ENCODE measurements at regions not wholly inside any gene's neighbourhood (a gene's known extent, or its start where the extent isn't known, plus 50 kb on each side); places are given as distances from the start of the nearest gene placed in this dataset.
"Not testable (repeated sequence)": the region's sequence is repeated elsewhere in the genome, so short reads cannot be mapped to it uniquely, and the experiment has no call there.

DNA sequence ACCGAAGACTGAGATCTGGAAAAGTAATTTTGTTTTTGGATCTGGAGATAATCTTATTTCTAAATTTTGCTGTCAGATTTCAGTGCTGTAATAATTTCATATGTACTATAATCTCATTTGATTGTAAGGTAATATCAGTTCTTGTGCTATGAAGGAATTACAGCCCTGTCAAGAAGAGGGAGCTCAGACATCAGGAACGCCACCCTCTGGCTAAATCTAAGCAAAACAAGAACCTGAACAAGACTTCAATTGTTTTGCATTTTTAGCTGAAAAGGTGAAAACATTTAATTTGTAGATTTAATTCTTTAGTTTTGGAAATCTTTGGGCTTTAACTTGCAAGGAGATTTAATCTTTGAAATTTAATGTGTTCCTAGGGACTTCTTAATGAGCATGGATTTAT is 525.4 kb upstream of the HS3ST1 start:
- TF ChIP-seq, protein P1, sequence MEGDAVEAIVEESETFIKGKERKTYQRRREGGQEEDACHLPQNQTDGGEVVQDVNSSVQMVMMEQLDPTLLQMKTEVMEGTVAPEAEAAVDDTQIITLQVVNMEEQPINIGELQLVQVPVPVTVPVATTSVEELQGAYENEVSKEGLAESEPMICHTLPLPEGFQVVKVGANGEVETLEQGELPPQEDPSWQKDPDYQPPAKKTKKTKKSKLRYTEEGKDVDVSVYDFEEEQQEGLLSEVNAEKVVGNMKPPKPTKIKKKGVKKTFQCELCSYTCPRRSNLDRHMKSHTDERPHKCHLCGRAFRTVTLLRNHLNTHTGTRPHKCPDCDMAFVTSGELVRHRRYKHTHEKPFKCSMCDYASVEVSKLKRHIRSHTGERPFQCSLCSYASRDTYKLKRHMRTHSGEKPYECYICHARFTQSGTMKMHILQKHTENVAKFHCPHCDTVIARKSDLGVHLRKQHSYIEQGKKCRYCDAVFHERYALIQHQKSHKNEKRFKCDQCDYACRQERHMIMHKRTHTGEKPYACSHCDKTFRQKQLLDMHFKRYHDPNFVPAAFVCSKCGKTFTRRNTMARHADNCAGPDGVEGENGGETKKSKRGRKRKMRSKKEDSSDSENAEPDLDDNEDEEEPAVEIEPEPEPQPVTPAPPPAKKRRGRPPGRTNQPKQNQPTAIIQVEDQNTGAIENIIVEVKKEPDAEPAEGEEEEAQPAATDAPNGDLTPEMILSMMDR (IDR thresholded peaks at IDR 0.05; ENCODE audit: borderline replicate concordance, control extremely low read depth, extremely low read depth, insufficient read depth, missing control alignments) = no peak
- DNase-seq (ENCODE audit: low spot score) = no peak
- in situ Hi-C loops (cut with MboI; ENCODE audit: low sequenced_read_pairs, unreplicated experiment) = no loop called here

- no peak for DNase-seq (ENCODE audit: low spot score)
- in situ Hi-C loops (cut with MboI; ENCODE audit: low sequenced_read_pairs, unreplicated experiment) = no loop called here
- TF ChIP-seq, protein P1 (IDR thresholded peaks at IDR 0.05; ENCODE audit: borderline replicate concordance, control extremely low read depth, extremely low read depth, insufficient read depth, missing control alignments) = no peak
Measured at GRCh38 chr4:11949355-11949754, 520.7 kb upstream of the HS3ST1 start.

- in situ Hi-C loops (cut with MboI; ENCODE audit: low sequenced_read_pairs, unreplicated experiment); DNase-seq (ENCODE audit: low spot score): not testable (repeated sequence)
Measured at GRCh38 chr4:11947629-11948028, 518.9 kb upstream of the HS3ST1 start.

DNA sequence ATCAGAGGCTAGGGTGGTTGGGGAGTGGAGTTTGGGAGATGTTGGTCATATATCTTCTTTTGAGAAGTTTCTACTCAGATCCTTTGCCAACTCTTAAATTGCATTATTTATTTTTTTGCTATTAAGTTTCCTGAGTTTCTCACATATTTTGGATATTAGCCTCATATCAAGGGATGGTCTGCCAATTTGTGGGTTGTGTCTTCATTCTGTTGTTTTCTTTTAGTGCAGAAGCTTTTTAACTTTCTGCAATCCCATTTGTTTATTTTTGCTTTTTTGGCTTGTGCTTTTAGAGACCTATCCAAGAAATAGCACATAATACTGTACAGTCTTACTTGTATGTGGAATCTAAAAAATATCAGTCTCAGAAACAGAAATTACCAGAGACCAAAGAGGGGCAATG is 509.2 kb upstream of the HS3ST1 start:
- TF ChIP-seq, protein P1 (IDR thresholded peaks at IDR 0.05; ENCODE audit: borderline replicate concordance, control extremely low read depth, extremely low read depth, insufficient read depth, missing control alignments) = no peak
- in situ Hi-C loops (cut with MboI; ENCODE audit: low sequenced_read_pairs, unreplicated experiment) = no loop called here
- DNase-seq (ENCODE audit: low spot score) = no peak

DNA sequence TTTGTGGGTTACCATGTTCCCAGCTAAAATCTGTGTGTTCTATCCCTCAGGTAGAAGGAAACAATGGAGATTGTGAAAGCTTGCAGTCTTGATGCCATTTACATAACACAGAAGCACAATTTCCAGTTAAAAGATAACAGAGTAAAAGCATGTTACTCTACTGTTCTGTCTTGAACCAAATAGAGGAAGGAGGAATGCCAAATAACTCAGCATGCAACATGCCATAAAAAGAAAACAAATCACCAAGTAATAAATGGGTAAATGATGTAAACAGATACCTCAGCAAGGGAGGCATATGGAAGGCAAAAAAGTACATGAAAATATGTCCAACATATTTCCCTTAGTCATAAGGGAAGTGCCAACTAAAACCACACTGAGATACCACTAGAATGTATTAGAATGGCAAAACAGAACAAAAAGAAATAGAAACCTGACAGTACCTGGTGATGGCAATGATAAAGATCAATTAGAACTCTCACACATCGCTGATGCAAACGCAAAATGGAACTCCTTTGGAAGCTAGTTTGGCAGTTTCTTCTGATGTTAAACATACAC is 502.6 kb upstream of the HS3ST1 start:
- in situ Hi-C loops (cut with MboI; ENCODE audit: low sequenced_read_pairs, unreplicated experiment) = no loop called here
- TF ChIP-seq, protein P1 (IDR thresholded peaks at IDR 0.05; ENCODE audit: borderline replicate concordance, control extremely low read depth, extremely low read depth, insufficient read depth, missing control alignments) = no peak
- DNase-seq (ENCODE audit: low spot score) = no peak

DNA sequence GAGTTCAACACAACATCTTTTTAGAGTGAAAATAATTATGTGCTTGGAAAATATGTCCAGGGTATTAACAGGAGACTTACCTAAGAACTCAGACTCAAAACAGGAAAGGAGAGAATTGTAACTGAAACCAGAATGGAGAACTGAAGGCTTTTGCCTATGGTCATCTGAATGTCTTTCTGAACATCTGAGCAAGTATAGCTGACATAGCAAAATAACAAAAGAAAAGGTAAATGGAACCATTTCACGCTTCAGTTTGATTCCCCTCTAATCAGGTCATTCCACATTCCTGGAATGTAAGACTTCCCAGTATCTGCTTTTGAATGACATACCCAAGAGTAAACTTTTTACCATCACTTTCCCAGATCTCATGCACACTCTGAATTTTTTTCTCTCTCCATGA is 500.4 kb upstream of the HS3ST1 start:
- TF ChIP-seq, protein P1 (IDR thresholded peaks at IDR 0.05; ENCODE audit: borderline replicate concordance, control extremely low read depth, extremely low read depth, insufficient read depth, missing control alignments) = no peak
- in situ Hi-C loops (cut with MboI; ENCODE audit: low sequenced_read_pairs, unreplicated experiment) = no loop called here
- DNase-seq (ENCODE audit: low spot score) = no peak

- TF ChIP-seq, protein P1 (IDR thresholded peaks at IDR 0.05; ENCODE audit: borderline replicate concordance, control extremely low read depth, extremely low read depth, insufficient read depth, missing control alignments) = no peak
- in situ Hi-C loops (cut with MboI; ENCODE audit: low sequenced_read_pairs, unreplicated experiment) = no loop called here
- no peak for DNase-seq (ENCODE audit: low spot score)
Measured at GRCh38 chr4:11919316-11919715, 490.6 kb upstream of the HS3ST1 start.

Data from GM13976 (cell line).